Lower leg skin (tissue), 3 donors: ENCODE measurements at regions not wholly inside any gene's neighbourhood (a gene's known extent, or its start where the extent isn't known, plus 50 kb on each side); places are given as distances from the start of the nearest gene placed in this dataset.

ENCODE experiments used
- CTCF ChIP-seq, 3 donors: fragments of 450-650 bp; IDR thresholded peaks; one replicate each; pipeline ENCODE4 v1.5.1; 2016; ENCODE audit warnings: antibody characterized with exemption in 3 of 3, mild to moderate bottlenecking in 3 of 3, moderate library complexity in 2 of 3
- POLR2A ChIP-seq, 2 donors: fragments of 450-650 bp; IDR thresholded peaks; one replicate each; pipeline ENCODE4 v1.6.1; 2016 to 2017; ENCODE audit warnings: antibody characterized with exemption in 2 of 2, mild to moderate bottlenecking in 1 of 2, moderate library complexity in 1 of 2

GRCh38 chr9:24625097-24625496, 79.4 kb upstream of the IZUMO3 start:
- TF ChIP-seq CTCF (IDR thresholded peaks at IDR 0.05) (no peak), POLR2A (IDR thresholded peaks at IDR 0.05) (no peak)
